GM12878 (cell line): ENCODE measurements at regions not wholly inside any gene's neighbourhood (a gene's known extent, or its start where the extent isn't known, plus 50 kb on each side); places are given as distances from the start of the nearest gene placed in this dataset.

ENCODE experiments used
- ATAC-seq: fragments of 200-7000 bp; cut with Tn5 transposase; 3 replicates; pipeline ENCODE4 v1.9.1; 2020; ENCODE audit warnings: mild to moderate bottlenecking, moderate library complexity
- BruUV-seq: library from RNA; stranded (reverse); fragments of 400-500 nt; replicated peaks from 2 replicates; lab custom pipeline; 2021; lab: Mats Ljungman, UMichigan
- CTCF ChIA-PET: fragments of 300-600 bp; sonication (Branson Sonifier 250); formaldehyde crosslinking; extraction: SDS; loops from one replicate; lab custom pipeline; 2021; ENCODE audit warnings: inconsistent platforms; lab: Yijun Ruan, JAX
- POLR2A ChIA-PET: fragments of 350-600 bp; formaldehyde crosslinking; extraction: SDS; loops from one replicate; lab custom pipeline; 2021; ENCODE audit warnings: inconsistent platforms; lab: Charles Lee
- RAD21 ChIA-PET: fragments of 300-600 bp; sonication (Branson Sonifier 250); formaldehyde crosslinking; loops from one replicate; lab custom pipeline; 2023; ENCODE audit warnings: antibody characterized with exemption; ENCODE audit not compliant: unreplicated experiment; lab: Charles Lee
- SMC1A ChIA-PET: fragments of 300-600 bp; sonication (Branson Sonifier 250); formaldehyde crosslinking; loops from one replicate; lab custom pipeline; 2023; ENCODE audit not compliant: unreplicated experiment, uncharacterized antibody; lab: Charles Lee
- DNase-seq: peaks from one replicate; pipeline ENCODE4 v3.0.0-alpha.2; 2011; ENCODE audit warnings: low read depth, low spot score
- FAIRE-seq: peaks from 3 replicates; lab custom pipeline; 2011; peaks lifted over from hg19 to GRCh38; lab: Jason Lieb, UNC
- H2AFZ ChIP-seq: 2 replicates; pipeline ENCODE4 v1.6.0; 2011; ENCODE audit warnings: low read depth, low read length, control low read depth; ENCODE audit not compliant: control insufficient read depth
- H3K27ac ChIP-seq: 2 replicates; pipeline ENCODE4 v1.5.1; 2011; ENCODE audit warnings: control low read depth; ENCODE audit not compliant: control insufficient read depth, insufficient read depth
- H3K27me3 ChIP-seq, 2 experiments: replicated peaks in 1 of 2; 2 replicates each; pipeline versions ENCODE4 v1.6.0 to v1.6.1; 2011; ENCODE audit warnings: low read length in 1 of 2; ENCODE audit not compliant: control insufficient read depth in 2 of 2, insufficient read depth in 2 of 2
- H3K36me3 ChIP-seq, 2 experiments: 2 replicates each; pipeline ENCODE4 v1.5.1; 2011; ENCODE audit warnings: low read length in 1 of 2; ENCODE audit not compliant: control insufficient read depth in 2 of 2, insufficient read depth in 2 of 2
- H3K4me1 ChIP-seq: 2 replicates; pipeline ENCODE4 v1.6.1; 2011; ENCODE audit warnings: mild to moderate bottlenecking, low read length, moderate library complexity, mixed read lengths; ENCODE audit not compliant: control insufficient read depth, insufficient read depth
- H3K4me2 ChIP-seq: 2 replicates; pipeline ENCODE4 v1.6.0; 2011; ENCODE audit warnings: control low read depth; ENCODE audit not compliant: control insufficient read depth, insufficient read depth
- H3K4me3 ChIP-seq: fragments of 200-600 bp; sonication (generic); 2 replicates; pipeline ENCODE4 v1.5.1; 2016
- H3K79me2 ChIP-seq: 2 replicates; pipeline ENCODE4 v1.6.0; 2011; ENCODE audit warnings: low read length; ENCODE audit not compliant: control insufficient read depth, insufficient read depth
- H3K9ac ChIP-seq: 2 replicates; pipeline ENCODE4 v1.8.0; 2011; ENCODE audit warnings: low read length, control low read depth, mixed read lengths; ENCODE audit not compliant: control insufficient read depth, insufficient read depth
- H3K9me3 ChIP-seq: replicated peaks from 3 replicates; pipeline ENCODE4 v1.5.1; 2011; ENCODE audit warnings: mild to moderate bottlenecking, low read length; ENCODE audit not compliant: control insufficient read depth, insufficient read depth
- H4K20me1 ChIP-seq: 2 replicates; pipeline ENCODE4 v1.6.0; 2011; ENCODE audit not compliant: control insufficient read depth, insufficient read depth
- IKZF2 ChIP-seq, 2 experiments: fragments of 450-650 bp; IDR thresholded peaks; 2 replicates each; pipeline ENCODE4 v1.6.1; 2017; ENCODE audit warnings: mild to moderate bottlenecking in 2 of 2, moderate library complexity in 2 of 2
- NFXL1 ChIP-seq: fragments of 450-650 bp; IDR thresholded peaks from 2 replicates; pipeline ENCODE4 v1.6.1; 2017; ENCODE audit warnings: antibody characterized with exemption, mild to moderate bottlenecking, borderline replicate concordance
- NR2F1 ChIP-seq: fragments of 450-650 bp; conservative IDR thresholded peaks from 2 replicates; pipeline ENCODE4 v1.6.1; 2017; ENCODE audit warnings: mild to moderate bottlenecking
- NRF1 ChIP-seq: conservative IDR thresholded peaks from 2 replicates; pipeline ENCODE4 v1.6.1; 2011; ENCODE audit warnings: mild to moderate bottlenecking, low read depth, low read length, improper control_type of control experiment
- POLR2A ChIP-seq: IDR thresholded peaks from 2 replicates; pipeline ENCODE4 v1.6.1; 2011; ENCODE audit warnings: low read depth, mild to moderate bottlenecking, low read length
- RAD51 ChIP-seq: fragments of 450-650 bp; IDR thresholded peaks from 2 replicates; pipeline ENCODE4 v1.6.1; 2016; ENCODE audit warnings: moderate library complexity, mild to moderate bottlenecking, inconsistent platforms
- RB1 ChIP-seq: fragments of 450-650 bp; formaldehyde crosslinking; IDR thresholded peaks from 2 replicates; pipeline ENCODE4 v1.6.1; 2017; ENCODE audit warnings: mild to moderate bottlenecking, borderline replicate concordance
- ZNF384 ChIP-seq: IDR thresholded peaks from 2 replicates; pipeline ENCODE4 v1.6.1; 2012; ENCODE audit warnings: low read depth, mild to moderate bottlenecking, low read length, improper control_type of control experiment, borderline replicate concordance
- WGBS: methylation state at CpG from one replicate; pipeline ENCODE4 v1.1.6; 2016; ENCODE audit warnings: low lambda C conversion rate; ENCODE audit not compliant: insufficient replicate concordance, insufficient coverage; ENCODE audit errors: missing lambda C conversion rate; 5-methylcytosine and 5-hydroxymethylcytosine counted together
- in situ Hi-C: fragments of 300-500 bp; cut with MboI; formaldehyde crosslinking; loops from 9 replicates; pipeline ENCODE4 v1.14.3; 2018; ENCODE audit warnings: mixed read lengths
- intact Hi-C: fragments of 100-400 bp; cut with micrococcal nuclease; formaldehyde crosslinking; loops from one replicate; pipeline ENCODE4 v1.14.2; 2022; ENCODE audit not compliant: unreplicated experiment
- TF ChIP-seq, protein P1 (sequence below): IDR thresholded peaks from 2 replicates; pipeline ENCODE4 v1.6.1; 2012; ENCODE audit warnings: low read depth, low read length, improper control_type of control experiment
- TF ChIP-seq, protein P2 (sequence below): fragments of 450-650 bp; IDR thresholded peaks from 2 replicates; pipeline ENCODE4 v1.6.1; 2017; ENCODE audit warnings: borderline replicate concordance

DNA sequence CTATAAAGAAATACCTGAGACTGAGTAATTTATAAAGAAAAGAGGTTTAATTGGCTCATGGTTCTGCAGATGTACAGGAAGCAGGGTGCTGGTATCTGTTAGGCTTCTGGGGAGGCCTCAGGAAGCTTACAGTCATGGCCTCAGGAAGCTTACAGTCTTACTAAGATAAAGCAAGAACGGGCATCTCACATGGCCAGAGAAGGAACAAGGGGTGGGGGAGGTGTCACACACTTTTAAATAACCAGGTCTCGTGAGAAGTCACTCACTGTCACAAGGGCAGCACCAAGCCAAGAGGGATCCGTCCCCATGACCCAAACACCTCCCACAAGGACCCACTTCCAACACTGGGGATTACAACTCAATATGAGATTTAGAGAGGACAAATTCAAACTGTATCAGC, 192.8 kb upstream of the B3GAT1 start:
- BruUV-seq = no TSS peak
- POLR2A ChIA-PET = no interaction called here
- Histone ChIP-seq H3K79me2 (no peaks in the 10 kb centered on the region), H4K20me1 (no peaks in the 10 kb centered on the region), H3K9ac (no peak overlapping the region), H3K4me1 (no peaks in the 10 kb centered on the region), H3K27ac (no peak overlapping the region), H3K9me3 (no peaks in the 10 kb centered on the region), H3K4me2 (no peak overlapping the region), H3K36me3 (no peaks in the 10 kb centered on the region), H2AFZ (no peak overlapping the region), H3K27me3 (no peaks in the 10 kb centered on the region; a peak in 1 of 4 replicates), H3K4me3 (no peak overlapping the region)
- in situ Hi-C loops = no loop called here
- 0% methylated on average over 3 of the region's 3 CpGs for WGBS
- CTCF ChIA-PET = no interaction called here
- FAIRE-seq (no peak), ATAC-seq (no peak), DNase-seq (no peak)
- TF ChIP-seq RAD51 (no peak), IKZF2 (IDR thresholded peaks at IDR 0.05) (no peak), ZNF384 (no peak), RB1 (no peak), NR2F1 (no peak), POLR2A (no peak), NFXL1 (no peak), NRF1 (no peak)
- TF ChIP-seq, protein P1, sequence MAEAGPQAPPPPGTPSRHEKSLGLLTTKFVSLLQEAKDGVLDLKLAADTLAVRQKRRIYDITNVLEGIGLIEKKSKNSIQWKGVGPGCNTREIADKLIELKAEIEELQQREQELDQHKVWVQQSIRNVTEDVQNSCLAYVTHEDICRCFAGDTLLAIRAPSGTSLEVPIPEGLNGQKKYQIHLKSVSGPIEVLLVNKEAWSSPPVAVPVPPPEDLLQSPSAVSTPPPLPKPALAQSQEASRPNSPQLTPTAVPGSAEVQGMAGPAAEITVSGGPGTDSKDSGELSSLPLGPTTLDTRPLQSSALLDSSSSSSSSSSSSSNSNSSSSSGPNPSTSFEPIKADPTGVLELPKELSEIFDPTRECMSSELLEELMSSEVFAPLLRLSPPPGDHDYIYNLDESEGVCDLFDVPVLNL = no peak
- TF ChIP-seq, protein P2, sequence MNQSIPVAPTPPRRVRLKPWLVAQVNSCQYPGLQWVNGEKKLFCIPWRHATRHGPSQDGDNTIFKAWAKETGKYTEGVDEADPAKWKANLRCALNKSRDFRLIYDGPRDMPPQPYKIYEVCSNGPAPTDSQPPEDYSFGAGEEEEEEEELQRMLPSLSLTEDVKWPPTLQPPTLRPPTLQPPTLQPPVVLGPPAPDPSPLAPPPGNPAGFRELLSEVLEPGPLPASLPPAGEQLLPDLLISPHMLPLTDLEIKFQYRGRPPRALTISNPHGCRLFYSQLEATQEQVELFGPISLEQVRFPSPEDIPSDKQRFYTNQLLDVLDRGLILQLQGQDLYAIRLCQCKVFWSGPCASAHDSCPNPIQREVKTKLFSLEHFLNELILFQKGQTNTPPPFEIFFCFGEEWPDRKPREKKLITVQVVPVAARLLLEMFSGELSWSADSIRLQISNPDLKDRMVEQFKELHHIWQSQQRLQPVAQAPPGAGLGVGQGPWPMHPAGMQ = no peak
- SMC1A ChIA-PET = no interaction called here
- RAD21 ChIA-PET = no interaction called here
- intact Hi-C loops = no loop called here
